WERI-Rb-1 (cell line): ENCODE measurements at regions not wholly inside any gene's neighbourhood (a gene's known extent, or its start where the extent isn't known, plus 50 kb on each side); places are given as distances from the start of the nearest gene placed in this dataset.

Experiments
- DNase-seq: peaks from one replicate; pipeline ENCODE4 v3.0.0-alpha.2; 2020
- H3K27ac ChIP-seq: fragments of 250-450 bp; sonication (Bioruptor Pico); 2 replicates; pipeline ENCODE4 v1.5.1; 2020; ENCODE audit warnings: mild to moderate bottlenecking, moderate library complexity
- H3K27me3 ChIP-seq: fragments of 250-450 bp; sonication (Bioruptor Pico); 2 replicates; pipeline ENCODE4 v1.5.1; 2021; ENCODE audit warnings: mild to moderate bottlenecking, low read depth, moderate library complexity; ENCODE audit not compliant: insufficient read depth, severe bottlenecking
- H3K36me3 ChIP-seq: fragments of 250-450 bp; sonication (Bioruptor Pico); 2 replicates; pipeline ENCODE4 v1.5.1; 2020; ENCODE audit warnings: mild to moderate bottlenecking, moderate library complexity
- H3K4me3 ChIP-seq: 2 replicates; pipeline ENCODE4 v1.5.1; 2011; ENCODE audit warnings: low read depth, mild to moderate bottlenecking, control low read depth, low read length
- H3K9me3 ChIP-seq: fragments of 250-450 bp; sonication (Bioruptor Pico); 2 replicates; pipeline ENCODE4 v1.5.1; 2021; ENCODE audit warnings: mild to moderate bottlenecking, moderate library complexity; ENCODE audit not compliant: severe bottlenecking
- TF ChIP-seq, protein P1 (sequence below): IDR thresholded peaks from 2 replicates; pipeline ENCODE4 v1.5.1; 2011; ENCODE audit warnings: low read depth, mild to moderate bottlenecking, control low read depth, inconsistent platforms, low read length

DNA sequence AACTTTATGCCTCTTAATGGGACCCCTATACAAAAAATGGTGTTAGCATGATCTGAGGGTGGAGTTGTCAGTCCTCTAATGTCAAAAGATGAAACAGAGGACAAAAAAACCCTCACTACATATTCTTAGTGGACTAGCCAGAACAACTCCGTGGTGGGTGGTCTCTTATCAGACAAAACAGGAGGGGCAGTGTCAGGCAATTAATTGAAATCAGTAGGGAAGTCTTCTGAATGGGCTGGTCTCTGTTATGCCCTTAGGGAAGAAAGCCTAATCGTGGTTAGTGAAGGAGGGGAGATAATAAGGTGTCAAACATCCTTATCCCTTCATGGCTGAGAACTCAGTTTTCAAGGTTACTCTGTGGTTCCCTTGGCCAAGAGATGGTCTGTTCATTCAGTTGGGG lies 909.4 kb downstream of the GRID1 start:
- TF ChIP-seq, protein P1, sequence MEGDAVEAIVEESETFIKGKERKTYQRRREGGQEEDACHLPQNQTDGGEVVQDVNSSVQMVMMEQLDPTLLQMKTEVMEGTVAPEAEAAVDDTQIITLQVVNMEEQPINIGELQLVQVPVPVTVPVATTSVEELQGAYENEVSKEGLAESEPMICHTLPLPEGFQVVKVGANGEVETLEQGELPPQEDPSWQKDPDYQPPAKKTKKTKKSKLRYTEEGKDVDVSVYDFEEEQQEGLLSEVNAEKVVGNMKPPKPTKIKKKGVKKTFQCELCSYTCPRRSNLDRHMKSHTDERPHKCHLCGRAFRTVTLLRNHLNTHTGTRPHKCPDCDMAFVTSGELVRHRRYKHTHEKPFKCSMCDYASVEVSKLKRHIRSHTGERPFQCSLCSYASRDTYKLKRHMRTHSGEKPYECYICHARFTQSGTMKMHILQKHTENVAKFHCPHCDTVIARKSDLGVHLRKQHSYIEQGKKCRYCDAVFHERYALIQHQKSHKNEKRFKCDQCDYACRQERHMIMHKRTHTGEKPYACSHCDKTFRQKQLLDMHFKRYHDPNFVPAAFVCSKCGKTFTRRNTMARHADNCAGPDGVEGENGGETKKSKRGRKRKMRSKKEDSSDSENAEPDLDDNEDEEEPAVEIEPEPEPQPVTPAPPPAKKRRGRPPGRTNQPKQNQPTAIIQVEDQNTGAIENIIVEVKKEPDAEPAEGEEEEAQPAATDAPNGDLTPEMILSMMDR, result no peak
- Histone ChIP-seq H3K9me3 (no peaks in the 10 kb centered on the region), H3K27me3 (no peaks in the 10 kb centered on the region), H3K36me3 (no peaks in the 10 kb centered on the region), H3K4me3 (no peak overlapping the region), H3K27ac (no peak overlapping the region)
- DNase-seq, result no peak

DNA sequence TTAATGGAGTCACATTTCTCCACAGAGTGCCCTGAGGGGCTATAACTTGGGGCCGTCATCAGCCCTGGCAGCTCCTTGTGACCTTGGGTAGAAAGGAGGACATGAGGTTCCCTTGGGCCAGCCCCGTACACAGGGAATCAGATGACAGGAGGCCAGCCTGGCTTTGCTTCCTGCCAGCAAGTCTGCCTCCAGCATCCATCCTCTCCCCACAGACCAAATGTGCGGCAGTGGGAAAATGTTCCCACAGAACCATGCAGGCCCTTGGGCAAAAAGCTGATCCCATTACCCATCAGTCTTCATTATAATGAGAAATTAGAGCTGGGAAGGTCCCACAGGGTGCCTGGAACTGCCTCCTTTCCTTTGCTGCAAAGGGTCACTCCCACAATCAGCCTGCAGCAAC lies 908.3 kb downstream of the GRID1 start:
- Histone ChIP-seq H3K36me3 (no peaks in the 10 kb centered on the region), H3K9me3 (no peaks in the 10 kb centered on the region), H3K4me3 (no peak overlapping the region), H3K27me3 (no peaks in the 10 kb centered on the region), H3K27ac (no peak overlapping the region)
- no peak for DNase-seq
- TF ChIP-seq, protein P1, result no peak

DNA sequence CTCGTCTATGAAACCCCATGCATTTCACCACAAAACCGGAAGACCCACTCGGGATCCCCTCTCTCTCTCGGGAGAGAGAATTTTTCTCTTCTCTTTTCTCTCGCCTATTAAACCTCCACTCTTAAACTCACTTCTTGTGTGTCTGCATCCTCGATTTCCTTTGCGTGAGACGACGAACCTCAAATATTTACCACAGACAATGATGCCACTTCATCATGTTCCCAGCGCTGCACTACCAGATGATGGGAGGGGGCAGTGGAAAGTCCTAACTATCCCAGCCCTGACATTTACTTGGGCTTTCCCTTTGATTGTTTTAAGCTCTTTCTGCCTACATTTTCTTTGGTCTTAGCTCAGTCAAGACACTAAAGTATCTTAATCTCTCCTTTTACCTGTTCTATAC lies 906.7 kb downstream of the GRID1 start:
- H3K9me3 ChIP-seq, result no peaks in the 10 kb centered on the region
- no peak for DNase-seq
- H3K4me3 ChIP-seq, result no peak overlapping the region
- H3K27me3 ChIP-seq, result no peaks in the 10 kb centered on the region
- TF ChIP-seq, protein P1, result no peak
- H3K36me3 ChIP-seq, result no peaks in the 10 kb centered on the region
- H3K27ac ChIP-seq, result no peak overlapping the region

DNA sequence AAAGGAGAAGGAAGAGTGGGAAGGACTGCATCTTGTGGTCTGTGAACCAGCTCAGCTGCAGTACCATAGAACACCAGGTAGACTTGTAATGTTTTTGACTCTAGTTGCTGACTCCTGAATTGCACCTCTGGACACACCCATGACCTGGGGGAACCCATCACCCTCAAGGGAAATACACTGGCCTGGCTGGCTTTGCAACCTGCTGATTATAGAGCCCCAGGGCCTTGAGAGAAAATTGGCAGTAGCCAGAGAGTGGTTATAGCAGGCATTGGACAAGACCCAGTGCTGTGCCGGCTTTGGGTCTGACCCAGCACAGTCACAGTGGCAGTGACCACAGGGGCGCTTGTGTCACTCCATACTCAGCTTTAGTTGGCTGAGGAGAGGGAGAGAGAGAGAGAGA lies 902.3 kb downstream of the GRID1 start:
- DNase-seq, result no peak
- Histone ChIP-seq H3K9me3 (no peaks in the 10 kb centered on the region), H3K27ac (no peak overlapping the region), H3K4me3 (no peak overlapping the region), H3K36me3 (no peaks in the 10 kb centered on the region), H3K27me3 (no peaks in the 10 kb centered on the region)
- TF ChIP-seq, protein P1, result no peak

DNA sequence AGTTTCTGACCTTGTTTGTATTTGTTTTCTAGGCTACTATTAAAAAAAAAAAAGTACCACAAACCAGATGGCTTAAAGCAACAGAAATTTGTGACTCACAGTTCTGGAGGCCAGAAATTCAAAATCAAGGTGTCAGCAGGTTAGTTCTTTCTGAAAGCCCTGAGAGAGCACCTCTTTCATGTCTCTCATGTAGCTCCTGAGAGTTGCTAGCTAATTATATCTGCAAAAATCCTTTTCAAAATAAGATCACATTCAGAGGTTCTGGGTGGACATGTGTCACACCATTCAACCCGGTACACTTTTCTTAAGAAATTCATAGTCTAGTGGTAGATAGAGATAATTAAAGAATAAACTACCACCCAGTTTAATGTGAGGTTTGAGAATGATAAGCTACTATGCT lies 888.6 kb downstream of the GRID1 start:
- Histone ChIP-seq H3K27me3 (no peaks in the 10 kb centered on the region), H3K9me3 (no peaks in the 10 kb centered on the region), H3K36me3 (no peaks in the 10 kb centered on the region), H3K27ac (no peak overlapping the region), H3K4me3 (no peak overlapping the region)
- TF ChIP-seq, protein P1, result no peak
- DNase-seq, result no peak

DNA sequence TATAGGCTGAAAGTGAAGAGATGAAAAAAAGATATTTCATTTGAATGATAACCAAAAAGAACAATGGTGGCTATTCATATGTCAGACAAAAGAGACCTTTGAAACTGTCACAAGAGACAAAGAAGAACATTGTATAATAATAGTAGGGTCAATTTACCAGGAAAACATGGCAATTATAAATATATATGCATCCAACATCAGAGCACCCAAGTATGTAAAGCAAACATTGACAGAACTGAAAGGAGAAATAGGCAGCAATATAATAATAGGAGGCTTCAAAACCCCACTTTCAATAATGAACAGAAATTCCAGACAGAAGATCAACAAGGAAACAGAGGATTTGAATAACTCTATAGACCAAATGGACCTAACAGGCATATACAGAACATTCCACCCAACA lies 876.2 kb downstream of the GRID1 start:
- no peaks in the 10 kb centered on the region for H3K27me3 ChIP-seq
- DNase-seq, result no peak

More for the DNA sequence above, 876.2 kb downstream of the GRID1 start:
- Histone ChIP-seq H3K27ac (no peak overlapping the region), H3K36me3 (no peaks in the 10 kb centered on the region), H3K9me3 (peaks cover 2% of the 10 kb centered on the region), H3K4me3 (no peak overlapping the region)
- TF ChIP-seq, protein P1, result no peak
